ENCODE measurements at regions not wholly inside any gene's neighbourhood (a gene's known extent, or its start where the extent isn't known, plus 50 kb on each side); places are given as distances from the start of the nearest gene placed in this dataset.

DNA sequence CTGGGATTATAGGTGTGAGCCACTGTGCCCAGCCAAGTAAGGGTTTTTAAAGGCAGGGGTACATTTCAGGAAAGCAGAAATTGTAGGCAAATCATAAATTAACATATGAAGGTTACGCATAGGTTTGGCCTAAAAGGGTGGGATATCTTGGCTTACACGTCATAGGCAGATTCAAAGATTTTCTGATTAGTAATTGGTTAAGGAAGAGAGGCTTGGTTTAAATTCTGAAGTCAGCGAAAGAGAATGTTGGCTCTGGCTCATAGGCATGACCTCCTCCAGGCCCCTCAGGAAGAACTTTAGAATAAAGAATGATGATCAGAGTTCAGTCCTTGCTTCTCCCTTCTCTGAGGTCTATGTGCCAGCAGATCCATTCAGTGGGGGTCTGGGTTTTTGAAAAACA lies 124.8 kb upstream of the RBBP6 start:
- no peak for TF ChIP-seq JUN (IDR thresholded peaks at IDR 0.05; ENCODE audit: borderline replicate concordance, insufficient read depth, insufficient read length, low read depth)
- no peak for TF ChIP-seq EZH2 (IDR thresholded peaks at IDR 0.05; ENCODE audit: borderline replicate concordance, low read depth, low read length, severe bottlenecking)
- TF ChIP-seq, protein P1, sequence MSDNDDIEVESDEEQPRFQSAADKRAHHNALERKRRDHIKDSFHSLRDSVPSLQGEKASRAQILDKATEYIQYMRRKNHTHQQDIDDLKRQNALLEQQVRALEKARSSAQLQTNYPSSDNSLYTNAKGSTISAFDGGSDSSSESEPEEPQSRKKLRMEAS (IDR thresholded peaks at IDR 0.05; ENCODE audit: insufficient read depth, insufficient read length): no peak
- TF ChIP-seq POLR2A (IDR thresholded peaks at IDR 0.05; ENCODE audit: low read depth, low read length): no peak
- TF ChIP-seq, protein P2, sequence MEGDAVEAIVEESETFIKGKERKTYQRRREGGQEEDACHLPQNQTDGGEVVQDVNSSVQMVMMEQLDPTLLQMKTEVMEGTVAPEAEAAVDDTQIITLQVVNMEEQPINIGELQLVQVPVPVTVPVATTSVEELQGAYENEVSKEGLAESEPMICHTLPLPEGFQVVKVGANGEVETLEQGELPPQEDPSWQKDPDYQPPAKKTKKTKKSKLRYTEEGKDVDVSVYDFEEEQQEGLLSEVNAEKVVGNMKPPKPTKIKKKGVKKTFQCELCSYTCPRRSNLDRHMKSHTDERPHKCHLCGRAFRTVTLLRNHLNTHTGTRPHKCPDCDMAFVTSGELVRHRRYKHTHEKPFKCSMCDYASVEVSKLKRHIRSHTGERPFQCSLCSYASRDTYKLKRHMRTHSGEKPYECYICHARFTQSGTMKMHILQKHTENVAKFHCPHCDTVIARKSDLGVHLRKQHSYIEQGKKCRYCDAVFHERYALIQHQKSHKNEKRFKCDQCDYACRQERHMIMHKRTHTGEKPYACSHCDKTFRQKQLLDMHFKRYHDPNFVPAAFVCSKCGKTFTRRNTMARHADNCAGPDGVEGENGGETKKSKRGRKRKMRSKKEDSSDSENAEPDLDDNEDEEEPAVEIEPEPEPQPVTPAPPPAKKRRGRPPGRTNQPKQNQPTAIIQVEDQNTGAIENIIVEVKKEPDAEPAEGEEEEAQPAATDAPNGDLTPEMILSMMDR (IDR thresholded peaks at IDR 0.05; ENCODE audit: extremely low read depth in 1 of 2, insufficient read depth in 1 of 2, low read depth in 1 of 2, low read length in 2 of 2): no peak
- TF ChIP-seq FOS (IDR thresholded peaks at IDR 0.05; ENCODE audit: borderline replicate concordance, insufficient read depth, low read length): no peak
- no peak for TF ChIP-seq MYC (IDR thresholded peaks at IDR 0.05; ENCODE audit: low read depth, low read length)
- no peak for TF ChIP-seq GATA2 (IDR thresholded peaks at IDR 0.05; ENCODE audit: insufficient read depth, insufficient read length, low read depth, low read length)
- no peak for TF ChIP-seq POLR2AphosphoS5 (IDR thresholded peaks at IDR 0.05; ENCODE audit: insufficient read depth, low read depth, low read length)
- no peak overlapping the region for H2AFZ ChIP-seq (ENCODE audit: low read depth, low read length)
- H3K4me1 ChIP-seq (ENCODE audit: control insufficient read depth, extremely low read depth, insufficient read depth, low read length): no peaks in the 10 kb centered on the region
- no peaks in the 10 kb centered on the region for H4K20me1 ChIP-seq (replicated peaks; ENCODE audit: control insufficient read depth, extremely low read depth, insufficient read depth, low read length)
- DNase-seq (ENCODE audit: low read depth, low spot score) (no peak), FAIRE-seq (no peak)
- H3K27ac ChIP-seq (ENCODE audit: insufficient read depth, low read depth, low read length): no peak overlapping the region
- H3K9me3 ChIP-seq (replicated peaks; ENCODE audit: control insufficient read depth, insufficient read depth, low read length): no peaks in the 10 kb centered on the region
- no peak overlapping the region for H3K9ac ChIP-seq (replicated peaks; ENCODE audit: extremely low read depth, insufficient read depth, low read length)
- intact Hi-C loops (cut with micrococcal nuclease) (no loop called here), dilution Hi-C loops (cut with MboI; ENCODE audit: extremely low pct_ligation_motif_present, low sequenced_read_pairs) (no loop called here)
- H3K4me2 ChIP-seq (ENCODE audit: insufficient read depth, low read length): no peak overlapping the region
- no peaks in the 10 kb centered on the region for H3K27me3 ChIP-seq (ENCODE audit: control insufficient read depth in 2 of 2, insufficient read depth in 2 of 2, low read length in 2 of 2)
- no TSS peak for BruUV-seq (replicated peaks)
- ChIA-PET POLR2A (no interaction called here), CTCF (no interaction called here)
- no peaks in the 10 kb centered on the region for H3K36me3 ChIP-seq (ENCODE audit: control insufficient read depth in 2 of 2, extremely low read depth in 1 of 2, insufficient read depth in 2 of 2, low read length in 2 of 2)
- no peak overlapping the region for H3K4me3 ChIP-seq (replicated peaks in 1 of 3; ENCODE audit: insufficient read depth in 1 of 3, low read depth in 1 of 3, low read length in 3 of 3)
- no peaks in the 10 kb centered on the region for H3K9me1 ChIP-seq (replicated peaks; ENCODE audit: control insufficient read depth, extremely low read depth, insufficient read depth, low read length)
- H3K79me2 ChIP-seq (ENCODE audit: control insufficient read depth, insufficient read depth, low read length): no peaks in the 10 kb centered on the region

Measured in endothelial cell of umbilical vein (primary cell).